B cell (primary cell): ENCODE measurements at regions not wholly inside any gene's neighbourhood (a gene's known extent, or its start where the extent isn't known, plus 50 kb on each side); places are given as distances from the start of the nearest gene placed in this dataset.

Source experiments
- ATAC-seq: fragments of 200-7000 bp; cut with Tn5 transposase; one replicate; pipeline ENCODE4 v1.10.0; 2021; ENCODE audit warnings: low read depth, mild to moderate bottlenecking, moderate number of reproducible peaks, moderate library complexity
- CTCF ChIA-PET: fragments of 350-600 bp; sonication (Branson Sonifier 250); formaldehyde crosslinking; loops from one replicate; lab custom pipeline; 2021; ENCODE audit warnings: antibody characterized with exemption, inconsistent platforms; lab: Charles Lee
- POLR2A ChIA-PET: fragments of 350-600 bp; sonication (Branson Sonifier 250); formaldehyde crosslinking; loops from one replicate; lab custom pipeline; 2021; ENCODE audit warnings: antibody characterized with exemption; lab: Charles Lee
- DNase-seq: peaks from one replicate; pipeline ENCODE4 v3.0.0; 2013
- H2AFZ ChIP-seq: 2 replicates; pipeline ENCODE4 v1.6.1; 2012; ENCODE audit warnings: mild to moderate bottlenecking, low read depth, low read length; ENCODE audit not compliant: insufficient read depth, poor library complexity, severe bottlenecking
- H3K27ac ChIP-seq, 2 donors: 1 replicate in 1 of 2; 2 replicates in 1 of 2; pipeline ENCODE4 v1.5.1; 2012 to 2013; ENCODE audit warnings: low read length in 2 of 2, mild to moderate bottlenecking in 2 of 2, moderate library complexity in 1 of 2
- H3K27me3 ChIP-seq, 4 experiments: fragments of 200-600 bp in 1 of 4; sonication (generic) in 1 of 4; replicated peaks in 1 of 4; 1 replicate in 2 of 4; 2 replicates in 2 of 4; pipeline versions ENCODE4 v1.6.1 to v1.7.0; 2013 to 2016; ENCODE audit warnings: low read length in 3 of 4, mild to moderate bottlenecking in 2 of 4, mixed read lengths in 1 of 4, moderate library complexity in 1 of 4; ENCODE audit not compliant: insufficient read depth in 4 of 4, control insufficient read depth in 3 of 4; ENCODE audit errors: control extremely low read depth in 1 of 4
- H3K36me3 ChIP-seq, 2 experiments: replicated peaks in 1 of 2; 1 replicate in 1 of 2; 2 replicates in 1 of 2; pipeline versions ENCODE4 v1.6.1 to v1.7.1; 2013; ENCODE audit warnings: low read length in 1 of 2; ENCODE audit not compliant: insufficient read depth in 2 of 2, control insufficient read depth in 1 of 2; ENCODE audit errors: control extremely low read depth in 1 of 2, extremely low read depth in 1 of 2
- H3K4me1 ChIP-seq, 2 donors: fragments of 200-600 bp in 1 of 2; sonication (generic) in 1 of 2; 1 replicate in 1 of 2; 2 replicates in 1 of 2; pipeline versions ENCODE4 v1.5.1 to v1.6.1; 2013 to 2017; ENCODE audit warnings: low read length in 2 of 2; ENCODE audit not compliant: control insufficient read depth in 2 of 2, insufficient read depth in 2 of 2
- H3K4me2 ChIP-seq: replicated peaks from 2 replicates; pipeline ENCODE3; 2012; ENCODE audit warnings: mild to moderate bottlenecking, low read depth, low read length; ENCODE audit not compliant: poor library complexity, severe bottlenecking
- H3K4me3 ChIP-seq, 5 experiments: fragments of 200-600 bp in 1 of 5; sonication (generic) in 1 of 5; 1 replicate in 3 of 5; 2 replicates in 2 of 5; pipeline versions ENCODE4 v1.5.1 to v1.7.0; 2011 to 2016; ENCODE audit warnings: low read length in 4 of 5, mild to moderate bottlenecking in 4 of 5, low read depth in 2 of 5, control low read depth in 1 of 5, moderate library complexity in 1 of 5; ENCODE audit not compliant: insufficient read depth in 1 of 5; ENCODE audit errors: control extremely low read depth in 1 of 5, extremely low read depth in 1 of 5
- H3K79me2 ChIP-seq: fragments of 200-600 bp; sonication (generic); one replicate; pipeline ENCODE4 v1.6.0; 2016; ENCODE audit warnings: low read length; ENCODE audit not compliant: control insufficient read depth, insufficient read depth
- H3K9ac ChIP-seq: fragments of 200-600 bp; sonication (generic); 2 replicates; pipeline ENCODE4 v1.6.1; 2017; ENCODE audit warnings: mild to moderate bottlenecking, low read length, moderate library complexity
- H3K9me3 ChIP-seq, 3 donors: one replicate each; pipeline versions ENCODE4 v1.6.1 to v1.7.1; 2013; ENCODE audit warnings: low read length in 2 of 3; ENCODE audit not compliant: control insufficient read depth in 2 of 3, insufficient read depth in 1 of 3; ENCODE audit errors: control extremely low read depth in 1 of 3
- H4K20me1 ChIP-seq: 2 replicates; pipeline ENCODE4 v1.6.0; 2012; ENCODE audit warnings: mild to moderate bottlenecking, low read length; ENCODE audit not compliant: insufficient read depth, control insufficient read depth, poor library complexity, severe bottlenecking
- H3K27ac Mint-ChIP-seq: one replicate; pipeline ENCODE4 v1.8.0; 2021; ENCODE audit warnings: mixed read lengths
- H3K27me3 Mint-ChIP-seq: one replicate; pipeline ENCODE4 v1.8.0; 2021; ENCODE audit warnings: mixed read lengths
- H3K4me1 Mint-ChIP-seq: one replicate; pipeline ENCODE4 v1.8.0; 2021; ENCODE audit warnings: mixed read lengths
- H3K4me3 Mint-ChIP-seq: one replicate; pipeline ENCODE4 v1.8.0; 2021; ENCODE audit warnings: mixed read lengths
- H3K9me3 Mint-ChIP-seq: one replicate; pipeline ENCODE4 v1.8.0; 2022; ENCODE audit warnings: mixed read lengths; ENCODE audit not compliant: insufficient read depth
- EZH2 ChIP-seq: IDR thresholded peaks from 2 replicates; pipeline ENCODE4 v1.6.1; 2012; ENCODE audit warnings: borderline replicate concordance, low read depth, mild to moderate bottlenecking, moderate library complexity, low read length; ENCODE audit not compliant: insufficient read depth, poor library complexity, severe bottlenecking
- WGBS: methylation state at CpG from one replicate; pipeline ENCODE4 v1.1.5; 2013; ENCODE audit warnings: missing lambda C conversion rate; ENCODE audit not compliant: insufficient coverage; 5-methylcytosine and 5-hydroxymethylcytosine counted together
- intact Hi-C: fragments of 100-400 bp; cut with micrococcal nuclease; formaldehyde crosslinking; loops from one replicate; pipeline ENCODE4 v1.10.0; 2022
- TF ChIP-seq, protein P1 (sequence below): fragments of 200-600 bp; IDR thresholded peaks from one replicate; pipeline ENCODE4 v1.8.0; 2022; ENCODE audit warnings: antibody characterized with exemption, mild to moderate bottlenecking

DNA sequence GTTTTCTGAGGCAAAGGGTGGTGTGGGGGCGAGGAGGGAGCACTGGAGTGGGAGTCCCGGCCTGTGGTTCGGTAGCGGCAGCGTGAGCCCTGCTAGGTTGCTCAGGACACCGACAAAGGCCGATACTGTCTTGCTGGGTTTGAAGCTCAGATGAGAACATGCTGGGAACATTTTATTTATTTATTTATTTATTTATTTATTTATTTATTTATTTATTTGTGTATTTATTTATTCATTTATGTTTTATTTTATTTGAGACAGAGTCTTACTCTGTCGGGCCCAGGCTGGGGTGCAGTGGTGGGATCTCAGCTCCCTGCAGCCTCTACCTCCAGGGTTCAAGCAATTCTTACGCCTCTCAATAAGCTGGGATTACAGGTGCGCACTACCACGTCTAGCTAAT is 117.9 kb upstream of the GSE1 start:
- ChIA-PET POLR2A (interaction anchor here (0.6 kb wide), 1 partner anchor 227 kb away, joined by 12 read pairs; no protein-coding TSS in a partner anchor), CTCF (interaction anchor here (1.0 to 1.3 kb wide), 2 partner anchors 31 to 80 kb away, joined by 3 read pairs; no protein-coding TSS in a partner anchor)
- H4K20me1 ChIP-seq, result no peaks in the 10 kb centered on the region
- no peak overlapping the region for H3K27ac Mint-ChIP-seq
- ATAC-seq (no peak), DNase-seq (no peak)
- no peak overlapping the region for H3K9ac ChIP-seq
- no peaks in the 10 kb centered on the region for H3K9me3 Mint-ChIP-seq
- H3K4me2 ChIP-seq, result no peak overlapping the region
- no peak overlapping the region for H3K4me3 Mint-ChIP-seq
- H3K27ac ChIP-seq, result no peak overlapping the region
- H3K27me3 ChIP-seq, result peaks cover 0 to 6% (median 0%) of the 10 kb centered on the region in 4 experiments
- peaks cover 13% of the 10 kb centered on the region for H3K4me1 Mint-ChIP-seq
- H3K4me3 ChIP-seq, result no peak overlapping the region
- H2AFZ ChIP-seq, result no peak overlapping the region
- H3K27me3 Mint-ChIP-seq, result peaks cover 15% of the 10 kb centered on the region
- H3K9me3 ChIP-seq, result peaks cover 0 to 6% (median 0%) of the 10 kb centered on the region in 3 donors
- TF ChIP-seq, protein P1, sequence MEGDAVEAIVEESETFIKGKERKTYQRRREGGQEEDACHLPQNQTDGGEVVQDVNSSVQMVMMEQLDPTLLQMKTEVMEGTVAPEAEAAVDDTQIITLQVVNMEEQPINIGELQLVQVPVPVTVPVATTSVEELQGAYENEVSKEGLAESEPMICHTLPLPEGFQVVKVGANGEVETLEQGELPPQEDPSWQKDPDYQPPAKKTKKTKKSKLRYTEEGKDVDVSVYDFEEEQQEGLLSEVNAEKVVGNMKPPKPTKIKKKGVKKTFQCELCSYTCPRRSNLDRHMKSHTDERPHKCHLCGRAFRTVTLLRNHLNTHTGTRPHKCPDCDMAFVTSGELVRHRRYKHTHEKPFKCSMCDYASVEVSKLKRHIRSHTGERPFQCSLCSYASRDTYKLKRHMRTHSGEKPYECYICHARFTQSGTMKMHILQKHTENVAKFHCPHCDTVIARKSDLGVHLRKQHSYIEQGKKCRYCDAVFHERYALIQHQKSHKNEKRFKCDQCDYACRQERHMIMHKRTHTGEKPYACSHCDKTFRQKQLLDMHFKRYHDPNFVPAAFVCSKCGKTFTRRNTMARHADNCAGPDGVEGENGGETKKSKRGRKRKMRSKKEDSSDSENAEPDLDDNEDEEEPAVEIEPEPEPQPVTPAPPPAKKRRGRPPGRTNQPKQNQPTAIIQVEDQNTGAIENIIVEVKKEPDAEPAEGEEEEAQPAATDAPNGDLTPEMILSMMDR, result no peak
- TF ChIP-seq EZH2, result no peak
- no peaks in the 10 kb centered on the region for H3K79me2 ChIP-seq
- peaks cover 9 to 11% of the 10 kb centered on the region in 2 donors for H3K4me1 ChIP-seq
- 93% methylated on average over 5 of the region's 11 CpGs for WGBS
- H3K36me3 ChIP-seq, result no peaks in the 10 kb centered on the region
- intact Hi-C loops, result no loop called here

DNA sequence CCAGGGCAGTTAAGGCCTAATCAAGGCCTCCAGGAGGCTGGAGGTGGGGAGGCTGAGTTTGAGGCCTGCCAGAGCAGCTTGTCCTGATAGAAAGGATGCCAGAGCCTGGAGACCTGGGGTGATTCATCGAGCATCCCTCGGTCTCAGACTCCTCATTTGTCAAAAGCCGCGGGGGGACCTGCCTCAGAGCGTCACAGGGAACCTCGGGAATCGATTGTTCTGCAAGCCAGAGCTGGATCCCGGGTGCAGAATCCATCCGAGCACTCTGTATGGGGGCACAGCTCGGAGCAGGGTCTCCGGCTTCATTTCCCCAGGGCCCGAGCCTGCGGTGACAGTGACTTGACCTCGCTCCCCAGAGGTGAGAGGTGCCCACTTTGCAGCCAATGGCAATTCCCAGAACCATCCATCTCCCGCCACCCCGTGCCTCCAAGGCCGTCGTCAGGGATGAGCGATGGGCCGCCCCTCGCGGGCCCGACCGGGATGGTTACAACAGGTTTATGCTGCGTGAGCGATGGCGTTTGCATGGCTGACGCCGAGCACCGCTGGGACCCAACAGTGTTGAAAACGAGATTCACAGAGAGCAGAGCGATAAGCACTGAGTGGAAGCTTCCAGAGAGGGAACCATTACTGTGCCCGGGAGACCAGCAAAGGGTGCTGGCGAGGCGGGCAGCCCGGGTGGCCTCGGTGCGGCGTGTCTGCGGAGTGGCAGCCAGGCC is 117.1 kb upstream of the GSE1 start:
- CTCF ChIA-PET, result interaction anchor here (0.5 to 1.3 kb wide), 2 partner anchors 81 to 513 kb away, joined by 3 to 4 read pairs; no protein-coding TSS in a partner anchor
- intact Hi-C loops, result no loop called here

More for the DNA sequence above, 117.1 kb upstream of the GSE1 start:
- H3K27ac Mint-ChIP-seq, result no peak overlapping the region
- Histone ChIP-seq H3K36me3 (no peaks in the 10 kb centered on the region), H4K20me1 (no peaks in the 10 kb centered on the region), H3K27me3 (peaks cover 0 to 2% (median 0%) of the 10 kb centered on the region in 4 experiments), H3K79me2 (no peaks in the 10 kb centered on the region), H2AFZ (no peak overlapping the region), H3K27ac (no peak overlapping the region), H3K4me2 (no peak overlapping the region), H3K4me1 (peaks cover 9 to 11% of the 10 kb centered on the region in 2 donors), H3K4me3 (no peak overlapping the region), H3K9ac (no peak overlapping the region), H3K9me3 (peaks cover 0 to 4% (median 0%) of the 10 kb centered on the region in 3 donors)
- TF ChIP-seq EZH2, result no peak
- TF ChIP-seq, protein P1, result no peak
- peaks cover 15% of the 10 kb centered on the region for H3K27me3 Mint-ChIP-seq
- peaks cover 13% of the 10 kb centered on the region for H3K4me1 Mint-ChIP-seq
- H3K9me3 Mint-ChIP-seq, result no peaks in the 10 kb centered on the region
- POLR2A ChIA-PET, result no interaction called here
- DNase-seq (no peak), ATAC-seq (no peak)
- no peak overlapping the region for H3K4me3 Mint-ChIP-seq
- 94% methylated on average over 40 of the region's 40 CpGs for WGBS
